Breast epithelium (tissue), 3 donors: ENCODE measurements at regions not wholly inside any gene's neighbourhood (a gene's known extent, or its start where the extent isn't known, plus 50 kb on each side); places are given as distances from the start of the nearest gene placed in this dataset.

Experiments
- POLR2A ChIP-seq: fragments of 450-650 bp; IDR thresholded peaks from one replicate; pipeline ENCODE4 v1.6.1; 2016; ENCODE audit warnings: antibody characterized with exemption, mild to moderate bottlenecking, moderate library complexity
- POLR2AphosphoS5 ChIP-seq, 3 donors: sonication (generic); formaldehyde crosslinking; IDR thresholded peaks; one replicate each; pipeline ENCODE4 v1.6.1; 2017; ENCODE audit warnings: antibody characterized with exemption in 3 of 3
- TF ChIP-seq, protein P1 (sequence below), 3 donors: fragments of 450-650 bp; IDR thresholded peaks; one replicate each; pipeline ENCODE4 v1.5.1; 2016 to 2017; ENCODE audit warnings: antibody characterized with exemption in 3 of 3, mild to moderate bottlenecking in 3 of 3, moderate library complexity in 3 of 3

GRCh38 chr5:8784692-8785091 lies 761.2 kb downstream of the SEMA5A start:
- TF ChIP-seq POLR2A (no peak), POLR2AphosphoS5 (IDR thresholded peaks at IDR 0.05) (no peak)
- TF ChIP-seq, protein P1, sequence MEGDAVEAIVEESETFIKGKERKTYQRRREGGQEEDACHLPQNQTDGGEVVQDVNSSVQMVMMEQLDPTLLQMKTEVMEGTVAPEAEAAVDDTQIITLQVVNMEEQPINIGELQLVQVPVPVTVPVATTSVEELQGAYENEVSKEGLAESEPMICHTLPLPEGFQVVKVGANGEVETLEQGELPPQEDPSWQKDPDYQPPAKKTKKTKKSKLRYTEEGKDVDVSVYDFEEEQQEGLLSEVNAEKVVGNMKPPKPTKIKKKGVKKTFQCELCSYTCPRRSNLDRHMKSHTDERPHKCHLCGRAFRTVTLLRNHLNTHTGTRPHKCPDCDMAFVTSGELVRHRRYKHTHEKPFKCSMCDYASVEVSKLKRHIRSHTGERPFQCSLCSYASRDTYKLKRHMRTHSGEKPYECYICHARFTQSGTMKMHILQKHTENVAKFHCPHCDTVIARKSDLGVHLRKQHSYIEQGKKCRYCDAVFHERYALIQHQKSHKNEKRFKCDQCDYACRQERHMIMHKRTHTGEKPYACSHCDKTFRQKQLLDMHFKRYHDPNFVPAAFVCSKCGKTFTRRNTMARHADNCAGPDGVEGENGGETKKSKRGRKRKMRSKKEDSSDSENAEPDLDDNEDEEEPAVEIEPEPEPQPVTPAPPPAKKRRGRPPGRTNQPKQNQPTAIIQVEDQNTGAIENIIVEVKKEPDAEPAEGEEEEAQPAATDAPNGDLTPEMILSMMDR (IDR thresholded peaks at IDR 0.05): no peak
